BE2C (cell line): ENCODE measurements at regions not wholly inside any gene's neighbourhood (a gene's known extent, or its start where the extent isn't known, plus 50 kb on each side); places are given as distances from the start of the nearest gene placed in this dataset.

Experiments used
- DNase-seq: peaks from one replicate; pipeline ENCODE4 v3.0.0-alpha.2; 2020
- H3K27me3 ChIP-seq: fragments of 250-450 bp; sonication (Bioruptor Pico); 2 replicates; pipeline ENCODE4 v1.5.1; 2020; ENCODE audit warnings: mild to moderate bottlenecking
- H3K36me3 ChIP-seq: fragments of 250-450 bp; sonication (Bioruptor Pico); 2 replicates; pipeline ENCODE4 v1.5.1; 2020; ENCODE audit warnings: mild to moderate bottlenecking
- H3K4me1 ChIP-seq: fragments of 250-450 bp; sonication (Bioruptor Pico); 2 replicates; pipeline ENCODE4 v1.5.1; 2020
- H3K4me3 ChIP-seq: 2 replicates; pipeline ENCODE4 v1.5.1; 2011; ENCODE audit warnings: low read depth, low read length
- H3K9me3 ChIP-seq: fragments of 250-450 bp; sonication (Bioruptor Pico); 2 replicates; pipeline ENCODE4 v1.5.1; 2020
- CTCF ChIP-seq: IDR thresholded peaks from 2 replicates; pipeline ENCODE4 v1.5.1; 2012; ENCODE audit warnings: mild to moderate bottlenecking, low read depth, low read length

GRCh38 chr17:79147746-79148506 is 73.3 kb downstream of the ENGASE start:
- no peaks in the 10 kb centered on the region for H3K36me3 ChIP-seq
- no peak overlapping the region for H3K4me3 ChIP-seq
- peak; percentile 27; the same call in 1 of the 2 replicates for TF ChIP-seq CTCF
- no peaks in the 10 kb centered on the region for H3K4me1 ChIP-seq
- H3K27me3 ChIP-seq, result peaks cover 23% of the 10 kb centered on the region
- no peaks in the 10 kb centered on the region for H3K9me3 ChIP-seq
- no peak for DNase-seq

DNA sequence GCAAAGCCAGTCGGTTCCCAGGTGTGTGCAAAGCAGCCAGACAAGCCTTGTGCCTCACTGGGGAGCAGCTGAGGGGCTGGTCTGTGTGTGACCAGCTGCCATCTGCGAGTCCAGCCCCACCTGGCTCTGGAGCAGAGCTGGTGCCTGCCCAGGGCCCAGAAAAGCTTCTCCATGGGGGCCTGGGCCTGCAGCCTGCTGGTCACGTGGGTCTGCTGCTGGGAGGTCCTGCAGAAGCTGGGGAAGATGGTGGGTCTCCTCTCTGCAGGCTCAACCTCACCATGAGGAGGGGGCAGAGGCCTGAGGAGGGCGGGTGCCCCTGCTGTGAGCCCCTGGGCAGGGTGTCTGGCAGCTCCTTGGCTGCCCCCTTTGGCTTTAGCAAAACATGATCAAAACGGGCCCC is 71.9 kb downstream of the ENGASE start:
- Histone ChIP-seq H3K27me3 (peaks cover 27% of the 10 kb centered on the region), H3K4me1 (no peaks in the 10 kb centered on the region), H3K4me3 (no peak overlapping the region), H3K9me3 (no peaks in the 10 kb centered on the region), H3K36me3 (no peaks in the 10 kb centered on the region)
- DNase-seq, result no peak
- no peak for TF ChIP-seq CTCF

DNA sequence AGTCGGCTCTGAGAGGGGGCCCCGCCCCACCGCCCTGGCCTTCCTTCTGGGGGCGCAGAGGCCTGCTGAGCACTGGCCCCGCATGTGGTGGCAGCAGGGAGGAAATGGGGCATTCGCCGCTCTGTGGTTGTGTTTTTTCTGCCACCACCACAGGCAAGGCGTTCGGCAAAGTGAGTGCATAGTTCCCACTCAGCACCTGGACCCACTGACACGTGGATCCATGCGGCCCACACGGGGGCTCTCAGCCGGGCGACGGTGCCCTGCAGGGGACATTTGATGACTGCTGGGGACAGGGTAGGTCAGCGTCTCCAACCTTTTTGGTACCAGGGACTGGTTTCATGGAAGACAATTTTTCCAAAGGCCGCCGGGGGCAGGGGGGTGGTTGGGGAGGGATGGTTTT is 70.9 kb downstream of the ENGASE start:
- no peaks in the 10 kb centered on the region for H3K9me3 ChIP-seq
- no peaks in the 10 kb centered on the region for H3K4me1 ChIP-seq
- no peak for TF ChIP-seq CTCF
- H3K36me3 ChIP-seq, result no peaks in the 10 kb centered on the region
- DNase-seq, result no peak
- no peak overlapping the region for H3K4me3 ChIP-seq
- H3K27me3 ChIP-seq, result peaks cover 34% of the 10 kb centered on the region

- Histone ChIP-seq H3K36me3 (no peaks in the 10 kb centered on the region), H3K27me3 (peaks cover 45% of the 10 kb centered on the region), H3K9me3 (no peaks in the 10 kb centered on the region), H3K4me3 (no peak overlapping the region), H3K4me1 (no peaks in the 10 kb centered on the region)
- no peak for DNase-seq
- TF ChIP-seq CTCF, result no peak
Observed at GRCh38 chr17:79144133-79144532, 69.5 kb downstream of the ENGASE start.

GRCh38 chr17:79142375-79142774 is 67.8 kb downstream of the ENGASE start:
- TF ChIP-seq CTCF, result no peak
- no peaks in the 10 kb centered on the region for H3K36me3 ChIP-seq

GRCh38 chr17:79141578-79142355 is 67.1 kb downstream of the ENGASE start:
- no peaks in the 10 kb centered on the region for H3K36me3 ChIP-seq
- DNase-seq, result no peak
- TF ChIP-seq CTCF, result no peak
- no peaks in the 10 kb centered on the region for H3K9me3 ChIP-seq
- no peaks in the 10 kb centered on the region for H3K4me1 ChIP-seq
- no peak overlapping the region for H3K4me3 ChIP-seq
- H3K27me3 ChIP-seq, result peaks cover 52% of the 10 kb centered on the region

More at GRCh38 chr17:79142375-79142774, 67.8 kb downstream of the ENGASE start:
- peaks cover 46% of the 10 kb centered on the region for H3K27me3 ChIP-seq
- no peaks in the 10 kb centered on the region for H3K9me3 ChIP-seq
- no peak for DNase-seq
- no peak overlapping the region for H3K4me3 ChIP-seq
- H3K4me1 ChIP-seq, result no peaks in the 10 kb centered on the region
